Natural killer cell (primary cell): ENCODE measurements at regions not wholly inside any gene's neighbourhood (a gene's known extent, or its start where the extent isn't known, plus 50 kb on each side); places are given as distances from the start of the nearest gene placed in this dataset.
"Not testable (repeated sequence)": the region's sequence is repeated elsewhere in the genome, so short reads cannot be mapped to it uniquely, and the experiment has no call there.

ENCODE experiments used
- ATAC-seq, 3 donors: fragments of 150-1000 bp in 2 of 3; fragments of 200-7000 bp in 1 of 3; cut with Tn5 transposase; 1 replicate in 1 of 3; 2 replicates in 2 of 3; pipeline ENCODE4 v1.10.0; 2021; ENCODE audit warnings: mild to moderate bottlenecking in 2 of 3, moderate library complexity in 2 of 3
- DNase-seq, 2 donors: peaks; one replicate each; pipeline versions ENCODE4 v3.0.0 to v3.0.0-alpha.2; 2013 to 2021; ENCODE audit warnings: mixed read lengths in 1 of 2
- H3K27ac ChIP-seq: one replicate; pipeline ENCODE4 v1.5.1; 2013; ENCODE audit warnings: mild to moderate bottlenecking, low read length
- H3K27me3 ChIP-seq: one replicate; pipeline ENCODE4 v1.6.1; 2013; ENCODE audit warnings: low read length; ENCODE audit not compliant: control insufficient read depth, insufficient read depth
- H3K36me3 ChIP-seq: one replicate; pipeline ENCODE4 v1.6.1; 2013; ENCODE audit warnings: low read length; ENCODE audit not compliant: control insufficient read depth, insufficient read depth
- H3K4me1 ChIP-seq: one replicate; pipeline ENCODE4 v1.6.1; 2013; ENCODE audit warnings: low read length; ENCODE audit not compliant: control insufficient read depth, insufficient read depth
- H3K4me3 ChIP-seq: one replicate; pipeline ENCODE4 v1.5.1; 2013; ENCODE audit warnings: low read length
- H3K9me3 ChIP-seq: one replicate; pipeline ENCODE4 v1.6.1; 2013; ENCODE audit warnings: low read length; ENCODE audit not compliant: control insufficient read depth, insufficient read depth
- H3K27ac Mint-ChIP-seq, 2 donors: one replicate each; pipeline ENCODE4 v1.8.0; 2022; ENCODE audit warnings: mild to moderate bottlenecking in 2 of 2, mixed read lengths in 2 of 2, moderate library complexity in 1 of 2
- H3K27me3 Mint-ChIP-seq, 2 donors: one replicate each; pipeline ENCODE4 v1.8.0; 2022; ENCODE audit warnings: low read depth in 2 of 2, mixed read lengths in 2 of 2
- H3K36me3 Mint-ChIP-seq: one replicate; pipeline ENCODE4 v1.8.0; 2022; ENCODE audit warnings: mixed read lengths
- H3K4me1 Mint-ChIP-seq, 2 donors: one replicate each; pipeline ENCODE4 v1.8.0; 2022; ENCODE audit warnings: mixed read lengths in 2 of 2
- H3K4me3 Mint-ChIP-seq: one replicate; pipeline ENCODE4 v1.8.0; 2022; ENCODE audit warnings: mild to moderate bottlenecking, moderate library complexity, mixed read lengths
- H3K9me3 Mint-ChIP-seq, 2 donors: one replicate each; pipeline ENCODE4 v1.8.0; 2022; ENCODE audit warnings: mixed read lengths in 2 of 2
- CTCF ChIP-seq: fragments of 200-600 bp; IDR thresholded peaks from one replicate; pipeline ENCODE4 v1.8.0; 2022; ENCODE audit warnings: antibody characterized with exemption
- WGBS: methylation state at CpG from one replicate; pipeline ENCODE4 v1.1.7; 2013; ENCODE audit warnings: missing lambda C conversion rate; ENCODE audit not compliant: insufficient coverage; 5-methylcytosine and 5-hydroxymethylcytosine counted together
- intact Hi-C: fragments of 100-400 bp; cut with micrococcal nuclease; formaldehyde crosslinking; loops from one replicate; pipeline ENCODE4 v1.14.2; 2022

- Mint-ChIP-seq H3K4me1 (peaks cover 27 to 44% of the 10 kb centered on the region in 2 donors), H3K36me3 (no peaks in the 10 kb centered on the region), H3K27me3 (peaks cover 12% of the 10 kb centered on the region in 2 donors), H3K27ac (peak overlapping the region in 1 of 2 donors; percentile 94), H3K9me3 (peaks cover 0 to 2% of the 10 kb centered on the region in 2 donors), H3K4me3 (no peak overlapping the region)
- DNase-seq (no peak), ATAC-seq (no peak)
- H3K4me3 ChIP-seq: no peak overlapping the region
- peaks cover 12% of the 10 kb centered on the region for H3K9me3 ChIP-seq
- WGBS: 95% methylated on average over 7 of the region's 7 CpGs
- intact Hi-C loops: loop anchor here (2.0 kb wide), 2 partner anchors 41 to 127 kb away; partner anchors contain the start of gene ERRFI1
- peaks cover 31% of the 10 kb centered on the region for H3K4me1 ChIP-seq
- H3K27me3 ChIP-seq: peaks cover 9% of the 10 kb centered on the region
- H3K27ac ChIP-seq: no peak overlapping the region
- no peak for TF ChIP-seq CTCF
- H3K36me3 ChIP-seq: no peaks in the 10 kb centered on the region
Measured at GRCh38 chr1:8153961-8154360, 127.9 kb upstream of the ERRFI1 start.

- Histone ChIP-seq H3K27ac (peak overlapping the region; percentile 95), H3K4me1 (peaks cover 31% of the 10 kb centered on the region), H3K36me3 (no peaks in the 10 kb centered on the region), H3K4me3 (peak overlapping the region; percentile 9), H3K27me3 (peaks cover 9% of the 10 kb centered on the region), H3K9me3 (peaks cover 12% of the 10 kb centered on the region)
- WGBS: 58% methylated on average over 18 of the region's 19 CpGs
- Mint-ChIP-seq H3K9me3 (peaks cover 0 to 2% of the 10 kb centered on the region in 2 donors), H3K27ac (peak overlapping the region; percentile 91 to 94), H3K4me1 (peaks cover 27 to 44% of the 10 kb centered on the region in 2 donors), H3K36me3 (no peaks in the 10 kb centered on the region), H3K4me3 (peak overlapping the region; percentile 72), H3K27me3 (peaks cover 19% of the 10 kb centered on the region in 2 donors)
- no peak for TF ChIP-seq CTCF
- DNase-seq: peak; percentile 48 to 90
- intact Hi-C loops: loop anchor here (1.0 to 2.0 kb wide), 3 partner anchors 16 to 126 kb away; partner anchors contain the start of gene ERRFI1
- ATAC-seq: peak; percentile 84 to 89 (median 87)
Measured at GRCh38 chr1:8152731-8153702, 126.9 kb upstream of the ERRFI1 start.

GRCh38 chr1:8151647-8152046 lies 125.5 kb upstream of the ERRFI1 start:
- no peaks in the 10 kb centered on the region for H3K36me3 ChIP-seq
- H3K27me3 ChIP-seq: peaks cover 7% of the 10 kb centered on the region
- no peak for TF ChIP-seq CTCF
- intact Hi-C loops: loop anchor here (1.0 to 2.0 kb wide), 3 partner anchors 18 to 125 kb away; partner anchors contain the start of gene ERRFI1
- peaks cover 31% of the 10 kb centered on the region for H3K4me1 ChIP-seq
- H3K27ac ChIP-seq: no peak overlapping the region
- Mint-ChIP-seq H3K27me3 (peaks cover 20 to 25% of the 10 kb centered on the region in 2 donors), H3K9me3 (peaks cover 0 to 2% of the 10 kb centered on the region in 2 donors), H3K4me3 (peak overlapping the region; percentile 72), H3K36me3 (no peaks in the 10 kb centered on the region), H3K4me1 (peaks cover 27 to 44% of the 10 kb centered on the region in 2 donors), H3K27ac (peak overlapping the region; percentile 91 to 94)
- DNase-seq (no peak), ATAC-seq (no peak)
- peaks cover 12% of the 10 kb centered on the region for H3K9me3 ChIP-seq
- no peak overlapping the region for H3K4me3 ChIP-seq
- 93% methylated on average over 5 of the region's 7 CpGs for WGBS

- H3K36me3 ChIP-seq, H3K9me3 Mint-ChIP-seq, H3K27ac Mint-ChIP-seq, ATAC-seq, H3K36me3 Mint-ChIP-seq, intact Hi-C loops, H3K4me3 ChIP-seq, H3K27ac ChIP-seq, H3K27me3 ChIP-seq, H3K4me3 Mint-ChIP-seq: not testable (repeated sequence)
- 83% methylated on average over 7 of the region's 7 CpGs for WGBS
- H3K4me1 Mint-ChIP-seq: peaks cover 41 to 54% of the 10 kb centered on the region in 2 donors
- peaks cover 44% of the 10 kb centered on the region for H3K4me1 ChIP-seq
- peak in 1 of 2 donors; percentile 41 for DNase-seq
- H3K9me3 ChIP-seq: peaks cover 12% of the 10 kb centered on the region
- H3K27me3 Mint-ChIP-seq: peaks cover 19 to 23% of the 10 kb centered on the region in 2 donors
Measured at GRCh38 chr1:8149756-8150155, 123.6 kb upstream of the ERRFI1 start.
